ENCODE measurements at regions not wholly inside any gene's neighbourhood (a gene's known extent, or its start where the extent isn't known, plus 50 kb on each side); places are given as distances from the start of the nearest gene placed in this dataset.
"Not testable (repeated sequence)": the region's sequence is repeated elsewhere in the genome, so short reads cannot be mapped to it uniquely, and the experiment has no call there.

- Mint-ChIP-seq H3K36me3 (ENCODE audit: low read depth) (no peaks in the 10 kb centered on the region), H3K27me3 (no peaks in the 10 kb centered on the region), H3K27ac (no peak overlapping the region), H3K4me1 (ENCODE audit: low read depth) (no peaks in the 10 kb centered on the region), H3K4me3 (no peak overlapping the region), H3K9me3 (peaks cover 15% of the 10 kb centered on the region)
- intact Hi-C loops (cut with micrococcal nuclease), result no loop called here
Observed at GRCh38 chr3:103247459-103247858, 812.6 kb downstream of the ZPLD1 start.

- H3K4me1 Mint-ChIP-seq (ENCODE audit: low read depth); H3K27ac Mint-ChIP-seq; H3K36me3 Mint-ChIP-seq (ENCODE audit: low read depth); intact Hi-C loops (cut with micrococcal nuclease); H3K27me3 Mint-ChIP-seq; H3K4me3 Mint-ChIP-seq: not testable (repeated sequence)
- H3K9me3 Mint-ChIP-seq, result peaks cover 29% of the 10 kb centered on the region
Observed at GRCh38 chr3:103254827-103255226, 820.0 kb downstream of the ZPLD1 start.

GRCh38 chr3:103269287-103269686 lies 834.5 kb downstream of the ZPLD1 start:
- Mint-ChIP-seq H3K27me3 (no peaks in the 10 kb centered on the region), H3K36me3 (ENCODE audit: low read depth) (no peaks in the 10 kb centered on the region), H3K27ac (no peak overlapping the region), H3K4me1 (ENCODE audit: low read depth) (no peaks in the 10 kb centered on the region), H3K9me3 (peaks cover 25% of the 10 kb centered on the region), H3K4me3 (no peak overlapping the region)
- intact Hi-C loops (cut with micrococcal nuclease), result no loop called here

- no peak overlapping the region for H3K27ac Mint-ChIP-seq
Observed at GRCh38 chr3:103271575-103271974, 836.8 kb downstream of the ZPLD1 start.

GRCh38 chr3:103295974-103296570 lies 861.3 kb downstream of the ZPLD1 start:
- Mint-ChIP-seq H3K27ac (no peak overlapping the region), H3K4me3 (no peak overlapping the region), H3K27me3 (no peaks in the 10 kb centered on the region), H3K4me1 (ENCODE audit: low read depth) (no peaks in the 10 kb centered on the region), H3K9me3 (no peaks in the 10 kb centered on the region), H3K36me3 (ENCODE audit: low read depth) (no peaks in the 10 kb centered on the region)
- intact Hi-C loops (cut with micrococcal nuclease), result no loop called here

More at GRCh38 chr3:103271575-103271974, 836.8 kb downstream of the ZPLD1 start:
- intact Hi-C loops (cut with micrococcal nuclease), result no loop called here
- no peaks in the 10 kb centered on the region for H3K4me1 Mint-ChIP-seq (ENCODE audit: low read depth)
- peaks cover 25% of the 10 kb centered on the region for H3K9me3 Mint-ChIP-seq
- H3K4me3 Mint-ChIP-seq, result no peak overlapping the region
- H3K36me3 Mint-ChIP-seq (ENCODE audit: low read depth), result no peaks in the 10 kb centered on the region
- no peaks in the 10 kb centered on the region for H3K27me3 Mint-ChIP-seq

- H3K9me3 Mint-ChIP-seq; intact Hi-C loops (cut with micrococcal nuclease); H3K36me3 Mint-ChIP-seq (ENCODE audit: low read depth); H3K4me1 Mint-ChIP-seq (ENCODE audit: low read depth); H3K4me3 Mint-ChIP-seq; H3K27me3 Mint-ChIP-seq; H3K27ac Mint-ChIP-seq: not testable (repeated sequence)
Observed at GRCh38 chr3:103297502-103297901, 862.7 kb downstream of the ZPLD1 start.

- Mint-ChIP-seq H3K36me3 (ENCODE audit: low read depth) (no peaks in the 10 kb centered on the region), H3K27ac (no peak overlapping the region), H3K27me3 (no peaks in the 10 kb centered on the region), H3K9me3 (no peaks in the 10 kb centered on the region), H3K4me1 (ENCODE audit: low read depth) (no peaks in the 10 kb centered on the region), H3K4me3 (no peak overlapping the region)
- intact Hi-C loops (cut with micrococcal nuclease), result no loop called here
Observed at GRCh38 chr3:103306104-103306503, 871.3 kb downstream of the ZPLD1 start.

- intact Hi-C loops (cut with micrococcal nuclease), result no loop called here
- Mint-ChIP-seq H3K27ac (no peak overlapping the region), H3K9me3 (no peaks in the 10 kb centered on the region), H3K4me3 (no peak overlapping the region), H3K36me3 (ENCODE audit: low read depth) (no peaks in the 10 kb centered on the region), H3K27me3 (no peaks in the 10 kb centered on the region), H3K4me1 (ENCODE audit: low read depth) (no peaks in the 10 kb centered on the region)
Observed at GRCh38 chr3:103308921-103309320, 874.1 kb downstream of the ZPLD1 start.

- H3K4me1 Mint-ChIP-seq (ENCODE audit: low read depth), result no peaks in the 10 kb centered on the region
- intact Hi-C loops (cut with micrococcal nuclease), result no loop called here
- H3K4me3 Mint-ChIP-seq, result no peak overlapping the region
- H3K9me3 Mint-ChIP-seq, result peaks cover 9% of the 10 kb centered on the region
- H3K27ac Mint-ChIP-seq, result no peak overlapping the region
- no peaks in the 10 kb centered on the region for H3K36me3 Mint-ChIP-seq (ENCODE audit: low read depth)
- no peaks in the 10 kb centered on the region for H3K27me3 Mint-ChIP-seq
Observed at GRCh38 chr3:103319912-103320311, 885.1 kb downstream of the ZPLD1 start.

- H3K27ac Mint-ChIP-seq, result no peak overlapping the region
- no peaks in the 10 kb centered on the region for H3K27me3 Mint-ChIP-seq
- no peak overlapping the region for H3K4me3 Mint-ChIP-seq
- no peaks in the 10 kb centered on the region for H3K36me3 Mint-ChIP-seq (ENCODE audit: low read depth)
- intact Hi-C loops (cut with micrococcal nuclease), result no loop called here
- H3K9me3 Mint-ChIP-seq, result peaks cover 2% of the 10 kb centered on the region
- no peaks in the 10 kb centered on the region for H3K4me1 Mint-ChIP-seq (ENCODE audit: low read depth)
Observed at GRCh38 chr3:103337179-103337845, 902.5 kb downstream of the ZPLD1 start.

GRCh38 chr3:103341078-103341606 lies 906.3 kb downstream of the ZPLD1 start:
- Mint-ChIP-seq H3K27me3 (no peaks in the 10 kb centered on the region), H3K4me1 (ENCODE audit: low read depth) (no peaks in the 10 kb centered on the region), H3K27ac (no peak overlapping the region), H3K36me3 (ENCODE audit: low read depth) (no peaks in the 10 kb centered on the region), H3K9me3 (peaks cover 9% of the 10 kb centered on the region), H3K4me3 (no peak overlapping the region)
- intact Hi-C loops (cut with micrococcal nuclease), result no loop called here

GRCh38 chr3:103342205-103342731 lies 907.5 kb downstream of the ZPLD1 start:
- no peaks in the 10 kb centered on the region for H3K4me1 Mint-ChIP-seq (ENCODE audit: low read depth)
- no peaks in the 10 kb centered on the region for H3K27me3 Mint-ChIP-seq
- H3K9me3 Mint-ChIP-seq, result peaks cover 9% of the 10 kb centered on the region
- intact Hi-C loops (cut with micrococcal nuclease), result no loop called here
- no peaks in the 10 kb centered on the region for H3K36me3 Mint-ChIP-seq (ENCODE audit: low read depth)
- no peak overlapping the region for H3K4me3 Mint-ChIP-seq
- H3K27ac Mint-ChIP-seq, result no peak overlapping the region

- Mint-ChIP-seq H3K27ac (no peak overlapping the region), H3K36me3 (ENCODE audit: low read depth) (no peaks in the 10 kb centered on the region), H3K4me3 (no peak overlapping the region), H3K9me3 (no peaks in the 10 kb centered on the region), H3K4me1 (ENCODE audit: low read depth) (no peaks in the 10 kb centered on the region), H3K27me3 (no peaks in the 10 kb centered on the region)
- intact Hi-C loops (cut with micrococcal nuclease), result no loop called here
Observed at GRCh38 chr3:103349760-103350159, 914.9 kb downstream of the ZPLD1 start.

- no peaks in the 10 kb centered on the region for H3K36me3 Mint-ChIP-seq (ENCODE audit: low read depth)
- H3K27ac Mint-ChIP-seq, result no peak overlapping the region
- no peak overlapping the region for H3K4me3 Mint-ChIP-seq
- no peaks in the 10 kb centered on the region for H3K4me1 Mint-ChIP-seq (ENCODE audit: low read depth)
- intact Hi-C loops (cut with micrococcal nuclease), result no loop called here
- H3K9me3 Mint-ChIP-seq, result no peaks in the 10 kb centered on the region
- H3K27me3 Mint-ChIP-seq, result no peaks in the 10 kb centered on the region
Observed at GRCh38 chr3:103365467-103365866, 930.7 kb downstream of the ZPLD1 start.

Data from dendritic cell treated with granulocyte-macrophage colony-stimulating factor and Interleukin-4, amounts not matched to agents 40 ng/mL and 50 ng/mL, for 4 days (primary cell).